ENCODE measurements at regions not wholly inside any gene's neighbourhood (a gene's known extent, or its start where the extent isn't known, plus 50 kb on each side); places are given as distances from the start of the nearest gene placed in this dataset.
A peak's percentile ranks its signal among the peaks of the same experiment; 100 is the strongest.

DNA sequence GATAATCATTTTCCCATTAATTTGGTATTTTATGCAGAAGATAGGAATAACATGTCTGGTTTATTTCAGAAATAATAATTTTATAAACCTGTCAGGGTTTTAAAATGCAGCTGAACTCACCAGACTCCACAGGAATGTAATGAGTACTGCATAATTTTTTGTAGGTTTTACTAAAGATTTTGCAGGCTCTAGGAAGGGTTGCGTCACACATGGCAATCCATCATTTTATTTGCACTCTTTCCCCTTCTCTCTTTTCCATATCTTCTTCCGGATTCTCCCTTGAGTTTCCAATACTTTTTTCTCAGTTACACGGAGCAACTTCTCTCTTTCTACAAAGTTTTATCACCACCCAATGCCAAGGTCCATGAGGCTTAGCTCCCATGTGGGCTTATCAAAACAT lies 234.7 kb downstream of the NFKBIZ start:
- DNase-seq: no peak

DNA sequence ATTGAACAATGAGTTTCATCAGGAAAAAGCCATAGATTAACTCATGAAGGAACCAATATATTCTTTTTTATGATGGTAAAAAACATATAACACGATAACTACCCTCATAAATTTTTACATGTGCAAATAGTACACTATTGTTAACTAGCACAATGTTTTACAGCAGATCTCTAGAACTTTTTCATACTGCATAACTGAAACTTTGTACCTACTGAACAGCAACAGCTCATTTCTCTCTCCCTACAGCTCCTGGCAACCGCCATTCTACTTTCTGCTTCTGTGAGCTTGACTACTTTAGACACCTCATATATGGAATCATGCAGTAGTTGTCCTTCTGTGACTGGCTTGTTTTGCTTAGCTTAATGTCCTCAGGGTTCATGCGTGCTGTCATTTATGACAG lies 235.4 kb downstream of the NFKBIZ start:
- DNase-seq: no peak

DNA sequence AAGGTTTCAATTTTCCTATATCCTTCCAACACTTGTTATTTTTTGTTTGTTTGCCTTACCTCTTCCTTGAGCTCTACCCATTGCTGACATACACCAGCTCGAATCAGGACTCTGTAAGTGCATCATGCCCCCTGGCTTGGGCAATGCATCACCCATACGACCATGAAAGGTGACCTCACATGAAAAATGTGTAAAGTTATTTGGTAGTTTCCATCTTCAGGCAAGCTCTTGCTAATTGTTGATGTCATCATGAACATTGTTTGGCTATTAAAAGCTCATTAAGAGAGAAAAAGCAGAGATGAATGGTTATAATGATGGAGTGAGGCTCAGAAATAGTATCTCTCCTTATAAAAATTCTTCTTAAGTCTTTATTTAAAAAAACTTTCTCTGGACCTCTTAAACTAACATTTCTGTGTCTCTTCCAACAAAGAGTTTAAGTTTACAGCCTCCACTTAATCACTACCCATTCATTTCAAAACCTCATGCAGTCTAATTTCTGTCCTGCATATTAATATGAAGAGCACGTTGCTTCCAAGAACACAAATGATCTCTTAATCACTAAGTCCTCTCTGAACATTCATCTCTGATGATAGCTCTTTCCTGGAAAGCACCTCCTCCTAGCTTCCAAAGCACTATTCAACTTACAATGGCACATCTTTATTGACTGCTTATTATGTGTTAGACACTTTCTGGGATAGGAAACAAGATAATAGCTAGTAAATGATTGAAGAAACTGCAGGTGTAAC lies 236.3 kb downstream of the NFKBIZ start:
- DNase-seq: no peak

DNA sequence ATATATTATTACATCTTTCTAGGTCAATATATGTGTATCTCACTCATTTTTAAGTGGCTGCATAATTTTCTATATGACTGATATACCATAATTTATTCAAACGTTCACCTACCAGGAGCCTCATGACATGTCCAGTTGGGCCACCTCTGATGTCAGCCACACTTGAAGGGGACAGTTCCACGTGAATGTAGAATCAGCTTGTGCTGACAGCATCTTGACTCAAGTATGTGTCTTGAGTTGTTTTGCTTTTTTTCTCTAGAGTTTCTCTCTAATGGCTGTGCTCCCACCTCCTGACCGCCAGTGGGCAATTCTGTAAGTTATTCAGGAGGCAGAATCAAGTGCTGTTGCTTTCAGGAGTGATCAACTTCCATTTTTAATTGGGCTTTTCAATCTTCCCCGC lies 237.9 kb downstream of the NFKBIZ start:
- DNase-seq: no peak

DNA sequence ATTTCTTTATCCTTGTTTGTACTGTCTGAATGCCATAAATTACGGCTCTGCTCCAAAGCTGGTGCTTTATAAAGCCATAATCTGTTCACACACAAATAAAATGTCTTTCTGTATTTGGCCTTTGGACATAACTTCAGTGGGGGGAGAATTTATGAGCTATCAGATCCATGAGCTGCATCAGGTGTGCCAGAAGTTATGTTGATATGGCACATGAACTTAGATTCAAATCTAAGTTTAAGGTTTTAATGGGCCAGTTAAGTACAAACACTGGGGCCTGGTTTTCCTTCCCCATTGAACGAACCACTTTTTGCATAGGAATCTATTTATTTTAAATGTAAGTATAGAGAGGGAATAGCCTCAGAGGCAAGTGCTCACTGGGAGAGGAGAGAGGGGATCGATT lies 239.9 kb downstream of the NFKBIZ start:
- DNase-seq: no peak

DNA sequence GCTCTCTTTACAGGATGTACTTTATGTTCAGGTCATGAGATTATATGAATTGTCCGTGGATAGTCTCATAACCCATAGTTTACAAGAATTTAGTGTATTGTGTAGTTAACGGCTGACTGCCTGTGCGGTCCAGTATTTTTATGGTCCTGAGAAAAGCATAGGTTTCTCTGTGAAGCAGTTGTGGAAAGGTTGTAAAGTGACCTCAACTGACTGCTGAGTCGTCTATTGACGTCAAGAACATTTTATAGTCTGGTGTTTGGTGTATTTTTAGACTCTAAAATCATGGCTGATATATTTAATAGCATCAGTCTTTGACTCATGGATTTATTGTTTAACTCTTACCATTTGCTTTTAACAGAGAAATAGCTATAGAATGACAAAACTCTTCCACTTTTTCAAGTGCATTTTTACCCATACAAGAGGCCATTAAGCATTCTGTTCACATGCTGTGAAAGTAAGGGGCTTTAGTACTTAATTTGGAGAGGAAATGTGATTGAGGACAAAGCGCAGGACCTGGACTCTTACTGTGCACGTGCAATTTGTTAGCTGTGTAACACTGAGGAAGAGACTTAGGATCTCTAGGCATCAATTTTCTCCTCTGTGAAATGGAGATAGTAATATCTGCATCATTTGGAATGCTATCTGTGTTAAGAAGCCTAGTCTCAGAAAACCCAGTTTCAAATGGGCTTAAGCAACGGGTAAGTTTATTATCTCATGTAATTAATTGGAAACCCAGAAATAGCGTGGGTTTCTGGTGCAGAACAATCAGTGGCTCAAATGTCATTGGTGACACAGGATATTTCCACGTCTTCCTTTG lies 240.8 kb downstream of the NFKBIZ start:
- peak; percentile 24 for DNase-seq

DNA sequence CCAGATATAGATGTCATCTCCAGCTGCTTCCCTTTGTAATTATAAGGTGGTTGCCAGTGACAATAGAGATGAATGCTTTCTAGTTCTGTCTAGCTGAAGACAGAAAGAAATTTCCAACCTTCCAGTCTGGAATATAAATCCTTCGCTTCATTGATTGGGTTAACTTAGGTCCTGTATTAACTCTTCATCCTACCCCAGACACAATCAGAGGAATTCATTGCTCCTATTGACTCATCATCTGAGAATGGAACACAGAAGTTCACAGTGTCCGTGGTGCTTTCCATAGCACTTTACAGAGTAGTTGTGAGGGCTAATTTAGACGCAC lies 241.4 kb downstream of the NFKBIZ start:
- DNase-seq: no peak

DNA sequence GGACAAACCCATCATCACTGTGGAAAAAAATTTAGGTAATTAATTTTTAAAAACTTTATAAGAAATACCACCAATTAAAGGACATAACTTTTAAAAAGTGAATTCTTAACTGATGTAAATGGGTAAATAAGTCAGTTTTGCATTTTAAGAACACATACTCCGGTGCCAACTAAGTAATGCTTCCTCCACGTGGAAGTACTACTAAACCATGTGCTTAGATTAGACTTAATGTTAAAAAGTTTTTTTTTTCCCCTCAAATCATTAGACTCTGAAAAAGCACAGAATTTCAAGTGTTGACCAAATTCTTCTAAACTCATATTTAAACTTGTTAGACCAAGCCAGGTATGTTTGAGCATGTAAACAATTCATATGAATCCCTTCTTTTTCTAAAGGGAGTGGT lies 242.0 kb downstream of the NFKBIZ start:
- DNase-seq: no peak

DNA sequence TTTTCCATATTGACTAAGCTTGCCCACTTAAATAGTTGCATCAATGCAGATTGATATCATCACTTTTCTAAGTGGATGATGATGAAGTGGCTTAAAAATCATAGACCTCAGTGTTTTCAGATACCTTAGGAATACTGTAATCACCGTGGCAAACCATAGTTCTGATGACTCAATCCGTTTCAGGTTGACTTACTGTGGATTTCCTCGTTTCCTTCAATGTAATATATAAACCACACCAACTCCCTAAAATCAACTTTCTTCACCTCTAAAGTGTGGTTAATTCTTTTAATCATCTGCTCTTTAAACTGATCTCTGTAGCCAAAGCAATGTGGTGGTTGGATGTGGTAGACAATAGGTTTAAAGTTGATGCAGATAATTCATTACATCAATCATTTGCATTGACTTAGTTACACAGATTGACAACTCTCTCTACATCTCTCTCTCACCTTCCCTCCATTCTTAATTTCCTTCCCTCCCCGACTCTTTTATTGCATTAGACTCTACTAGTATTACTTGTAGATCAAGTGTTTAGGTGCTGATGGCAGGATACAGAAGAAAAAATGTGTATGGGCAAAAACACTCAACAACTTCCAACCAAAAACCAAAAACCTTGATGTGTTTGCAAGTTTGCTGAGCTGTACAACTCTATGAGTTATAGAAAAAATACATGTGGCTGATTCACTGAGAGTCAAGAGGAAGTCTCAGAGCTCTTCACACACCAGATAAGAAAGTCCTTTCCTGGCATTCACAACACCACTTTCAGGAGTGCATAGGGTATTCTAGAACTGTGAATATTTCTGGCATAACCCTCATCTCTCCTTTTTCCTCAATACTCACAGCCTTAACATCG lies 243.5 kb downstream of the NFKBIZ start:
- DNase-seq: no peak

DNA sequence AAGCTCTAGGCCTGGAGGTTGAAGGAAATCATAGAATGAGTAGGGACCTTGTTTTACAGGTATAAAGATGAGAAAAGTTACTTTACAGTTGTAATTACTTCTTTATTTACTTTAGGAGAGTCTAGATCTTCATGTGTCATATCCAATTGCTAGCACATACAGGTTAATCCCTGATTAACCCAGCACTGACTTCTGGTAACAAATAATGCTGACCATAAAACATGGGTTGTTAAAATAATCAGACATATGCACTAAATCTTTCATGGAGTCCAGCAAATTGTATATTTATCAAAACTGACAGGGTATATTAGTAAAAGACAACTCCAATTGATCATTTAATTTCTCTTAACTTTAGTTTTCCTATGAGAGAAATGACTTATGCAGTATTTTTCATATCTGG lies 245.2 kb downstream of the NFKBIZ start:
- no peak for DNase-seq

DNA sequence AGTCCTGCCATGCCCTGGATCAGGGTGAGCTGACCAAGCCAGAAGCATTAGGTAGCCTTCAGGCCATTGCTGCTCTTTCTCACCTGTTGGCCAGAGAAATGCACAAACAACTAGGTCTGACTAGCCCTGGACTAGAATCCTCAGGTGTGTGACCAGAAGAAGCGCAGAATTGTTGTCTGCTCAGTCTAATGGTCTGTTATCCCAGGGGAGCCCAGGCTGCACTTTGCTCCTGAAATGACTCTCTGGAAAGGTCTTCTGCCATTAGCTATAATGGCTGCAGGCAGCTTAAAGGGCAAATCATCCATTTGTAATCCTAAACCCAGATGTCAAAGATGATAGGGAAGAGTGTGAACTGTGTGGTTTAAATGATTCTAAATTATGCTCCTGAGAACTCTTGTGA lies 246.1 kb downstream of the NFKBIZ start:
- no peak for DNase-seq

DNA sequence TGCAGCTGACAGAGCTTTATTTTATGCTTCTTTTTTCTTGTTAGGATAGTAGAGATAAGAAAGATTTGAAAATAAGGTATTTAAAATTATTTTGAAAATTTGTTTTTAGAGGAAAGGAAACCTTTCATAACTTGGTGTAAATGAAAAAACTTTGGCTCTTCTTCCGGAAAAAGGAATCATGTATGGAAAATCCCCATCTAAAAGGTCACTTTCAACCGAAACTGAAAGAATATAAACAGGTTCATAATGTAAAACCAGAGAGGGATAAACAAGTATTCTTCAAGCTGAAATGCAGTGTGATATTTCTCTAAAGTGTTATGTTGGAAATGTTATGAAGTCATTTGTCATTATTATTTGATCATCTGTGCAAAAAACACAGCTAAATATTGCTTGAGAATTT lies 246.8 kb downstream of the NFKBIZ start:
- DNase-seq: no peak

DNA sequence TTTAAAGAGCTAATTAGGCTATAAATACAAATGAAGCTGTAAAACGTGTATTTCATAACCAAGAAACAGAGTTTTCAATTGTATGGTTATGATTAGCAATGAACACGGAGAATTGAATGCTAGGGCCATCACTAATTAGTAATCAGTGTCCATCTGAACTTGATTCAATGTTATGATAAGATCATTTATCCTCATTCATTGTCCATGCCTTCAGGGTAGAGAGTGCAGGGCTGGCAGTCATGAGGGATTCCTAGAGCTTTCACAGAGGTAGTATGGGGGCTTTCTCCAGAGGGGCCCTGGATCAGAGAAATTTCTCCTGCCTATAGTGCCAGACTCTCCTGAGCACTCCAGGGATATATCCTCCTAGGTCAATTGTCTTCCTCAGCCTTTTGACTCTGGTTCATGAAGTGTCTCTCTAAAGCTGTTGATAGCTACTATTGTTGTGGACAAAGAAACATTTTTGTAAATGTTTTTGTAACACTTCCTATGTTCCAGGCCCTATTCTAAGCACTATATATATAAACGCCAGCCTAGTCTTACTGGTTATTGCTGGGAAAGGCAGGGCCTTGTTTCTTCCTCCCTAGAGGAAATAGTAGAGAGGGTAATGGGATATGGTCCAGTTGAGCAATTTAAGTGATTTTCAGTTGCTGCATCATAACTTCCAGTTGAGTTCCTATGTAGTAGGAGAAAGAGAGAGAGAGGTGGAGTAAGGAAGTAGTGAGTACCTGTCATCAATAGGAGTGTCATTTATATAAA lies 249.0 kb downstream of the NFKBIZ start:
- DNase-seq: no peak

DNA sequence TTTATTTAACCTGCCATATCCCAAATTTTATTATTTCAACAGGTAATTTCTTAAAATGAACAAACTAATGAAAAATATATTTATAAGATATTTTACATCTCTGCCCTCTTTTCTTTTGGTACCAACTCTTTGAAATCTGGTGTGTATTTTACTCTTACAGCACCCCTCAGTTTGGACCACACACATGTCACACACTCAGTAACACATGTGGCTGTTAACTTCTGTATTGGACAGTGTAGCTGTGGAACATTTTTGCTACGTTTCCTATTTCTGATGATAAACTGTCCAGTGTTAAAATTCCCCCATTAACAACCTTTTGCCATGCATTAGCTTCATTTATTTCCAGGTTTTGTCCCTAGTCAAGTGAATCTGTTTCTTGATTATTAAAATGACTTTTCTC lies 250.6 kb downstream of the NFKBIZ start:
- no peak for DNase-seq

DNA sequence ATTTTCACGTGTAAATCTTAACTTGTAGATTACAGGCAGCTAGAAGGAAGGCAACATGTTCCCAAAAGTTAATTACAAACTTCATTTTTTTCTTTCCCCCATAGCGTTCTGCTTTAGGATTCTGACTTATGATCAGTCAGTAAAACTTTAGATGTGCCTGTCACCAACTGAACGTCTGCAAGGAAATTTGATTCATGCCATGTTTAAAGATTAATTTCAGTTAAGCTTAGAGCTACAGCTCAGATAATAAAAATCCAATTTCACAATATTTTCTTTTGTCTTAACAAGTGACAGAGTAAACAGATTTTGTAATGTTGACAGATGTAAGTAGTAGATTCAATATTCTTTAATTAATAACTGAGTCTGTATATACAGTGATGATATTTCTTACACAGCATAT lies 253.1 kb downstream of the NFKBIZ start:
- DNase-seq: no peak

DNA sequence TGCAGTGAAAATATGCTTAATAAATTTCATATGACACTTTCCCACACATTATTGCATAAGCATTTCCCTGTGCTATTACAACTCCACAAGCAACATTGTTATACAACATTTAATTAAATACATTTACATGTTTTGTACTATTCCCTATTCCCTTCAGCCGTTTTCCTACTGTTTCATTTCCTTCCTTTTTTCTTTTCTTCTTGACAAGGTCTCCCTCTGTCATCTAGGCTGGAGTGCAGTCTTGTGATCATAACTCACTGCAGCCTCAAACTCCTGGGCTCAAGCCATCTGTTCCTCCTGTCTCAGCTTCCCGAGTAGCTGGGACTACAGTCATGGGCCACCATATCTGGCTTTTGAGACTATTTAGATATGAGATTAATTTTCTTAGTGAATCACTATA lies 254.7 kb downstream of the NFKBIZ start:
- DNase-seq: no peak

DNA sequence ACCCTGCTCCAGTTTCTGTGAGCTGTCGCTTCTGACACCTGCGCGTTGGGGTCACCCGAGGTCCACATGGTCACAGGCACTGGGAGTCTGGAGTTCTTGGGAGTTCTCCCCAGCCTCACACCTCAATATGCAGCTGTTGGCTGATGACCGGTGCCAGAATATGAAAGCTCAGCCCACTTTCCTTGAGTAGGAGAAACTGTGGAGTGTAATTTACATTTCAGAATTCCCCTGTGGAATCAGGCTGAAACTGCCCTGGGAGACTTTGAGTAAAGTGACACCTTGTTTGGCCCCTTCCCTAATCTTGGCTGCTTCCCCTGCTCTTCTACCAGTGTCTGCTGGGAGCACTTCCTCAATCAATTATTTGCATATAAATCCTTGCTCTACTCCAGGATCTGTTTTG lies 255.9 kb downstream of the NFKBIZ start:
- DNase-seq: no peak

DNA sequence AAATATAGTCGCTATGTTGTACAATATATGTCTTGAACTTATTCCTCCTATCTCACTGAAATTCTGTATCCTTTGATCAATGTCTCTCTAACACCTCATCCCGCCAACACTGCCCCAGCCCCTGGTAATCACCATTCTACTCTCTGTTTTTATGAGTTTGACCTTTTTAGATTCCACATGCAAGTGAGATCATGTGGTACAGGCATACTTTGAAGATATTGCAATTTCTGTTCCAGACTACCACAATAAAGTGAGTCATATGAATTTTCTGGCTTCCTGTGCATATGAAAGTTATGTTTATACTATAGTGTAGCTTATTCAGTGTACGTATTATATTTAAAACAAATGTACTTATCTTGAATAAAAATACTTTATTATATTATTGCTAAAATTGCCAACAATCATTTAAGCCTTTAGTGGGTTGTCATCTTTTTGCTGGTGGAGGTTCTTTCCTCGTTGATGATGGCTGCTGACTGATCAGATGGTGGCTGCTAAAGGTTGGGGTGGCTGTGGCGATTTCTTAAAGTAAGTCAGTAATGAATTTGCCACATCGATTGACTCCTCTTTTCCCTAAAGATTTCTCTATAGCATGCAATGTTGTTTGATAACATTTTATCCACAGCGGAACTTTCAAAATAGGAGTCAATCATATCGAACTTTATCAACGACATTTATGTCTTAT lies 257.2 kb downstream of the NFKBIZ start:
- DNase-seq: no peak

DNA sequence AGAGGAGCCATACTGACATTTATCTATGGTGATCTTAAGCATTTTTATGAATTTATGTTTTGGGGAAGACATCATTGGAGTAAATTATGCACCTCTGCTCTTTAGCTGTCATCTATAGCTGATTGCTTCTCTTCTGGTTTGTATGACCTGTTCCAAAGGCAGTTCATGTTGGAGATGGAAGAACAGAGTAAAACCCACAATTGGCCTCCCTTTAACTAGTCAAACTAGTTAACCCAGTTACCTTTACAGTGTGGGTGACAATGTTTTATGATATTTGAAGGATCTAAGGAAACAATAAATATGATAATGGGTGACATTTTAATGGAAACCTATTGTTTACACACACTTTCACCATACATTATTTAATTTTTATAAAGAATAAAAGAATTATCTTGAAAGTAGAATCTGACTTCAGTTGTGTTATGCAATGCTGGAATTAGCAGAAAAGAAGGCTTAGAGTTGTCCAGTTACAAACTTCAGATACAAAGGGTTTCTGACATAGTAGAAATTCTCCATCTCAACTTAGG lies 263.5 kb downstream of the NFKBIZ start:
- no peak for DNase-seq

DNA sequence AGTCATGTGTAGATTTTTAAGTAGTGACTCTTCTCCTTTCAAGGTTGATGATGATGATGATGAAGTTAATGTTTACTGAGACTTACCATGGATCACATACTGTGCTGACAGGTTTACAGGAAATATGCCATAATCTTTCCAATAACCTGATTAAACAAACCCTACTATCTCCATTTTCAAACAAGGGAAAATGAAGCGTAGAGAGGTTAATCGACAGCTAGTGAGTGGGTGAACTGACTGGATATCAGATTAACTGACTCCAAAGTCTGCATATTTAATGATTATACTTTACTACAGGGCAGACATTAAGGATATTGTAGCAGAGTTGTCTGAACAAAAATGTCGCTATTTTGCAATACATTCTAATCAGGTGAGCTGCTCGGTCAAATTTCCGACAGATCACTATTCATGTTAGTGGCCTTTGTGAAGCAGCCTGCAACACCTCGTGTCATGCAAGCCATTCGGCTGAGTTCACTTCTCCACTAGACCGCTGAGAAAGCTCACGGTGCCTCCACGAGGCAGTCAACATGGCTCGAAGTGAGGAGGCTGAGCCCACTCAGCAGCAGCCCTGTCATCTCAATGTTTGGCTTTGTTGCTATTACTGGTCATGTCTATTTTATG lies 264.2 kb downstream of the NFKBIZ start:
- DNase-seq: no peak
